Upper lobe of right lung (tissue), 1 donor: ENCODE measurements at regions not wholly inside any gene's neighbourhood (a gene's known extent, or its start where the extent isn't known, plus 50 kb on each side); places are given as distances from the start of the nearest gene placed in this dataset.

Source experiments
- ATAC-seq: fragments of 200-7000 bp; cut with Tn5 transposase; one replicate; pipeline ENCODE4 v1.9.1; 2020; ENCODE audit warnings: mild to moderate bottlenecking, moderate library complexity
- DNase-seq: peaks from one replicate; pipeline ENCODE4 v3.0.0-alpha.2; 2020
- H3K27ac ChIP-seq: fragments of 200-600 bp; one replicate; pipeline ENCODE4 v1.8.0; 2022
- H3K27me3 ChIP-seq: fragments of 200-600 bp; one replicate; pipeline ENCODE4 v1.8.0; 2022; ENCODE audit warnings: mild to moderate bottlenecking
- H3K36me3 ChIP-seq: fragments of 200-600 bp; one replicate; pipeline ENCODE4 v1.8.0; 2022
- H3K4me1 ChIP-seq: fragments of 200-600 bp; one replicate; pipeline ENCODE4 v1.8.0; 2022
- H3K4me3 ChIP-seq: fragments of 200-600 bp; one replicate; pipeline ENCODE4 v1.8.0; 2022; ENCODE audit warnings: mild to moderate bottlenecking
- H3K9me3 ChIP-seq: fragments of 200-600 bp; one replicate; pipeline ENCODE4 v1.8.0; 2022
- intact Hi-C: fragments of 100-400 bp; cut with DNase I; formaldehyde crosslinking; loops from one replicate; pipeline ENCODE4 v1.11.0; 2022
- TF ChIP-seq, protein P1 (sequence below): fragments of 200-600 bp; IDR thresholded peaks from one replicate; pipeline ENCODE4 v1.8.0; 2022; ENCODE audit warnings: antibody characterized with exemption
- donor health status: DM: no; HTN: yes; CAD: no; lungs with severe emphysema.

DNA sequence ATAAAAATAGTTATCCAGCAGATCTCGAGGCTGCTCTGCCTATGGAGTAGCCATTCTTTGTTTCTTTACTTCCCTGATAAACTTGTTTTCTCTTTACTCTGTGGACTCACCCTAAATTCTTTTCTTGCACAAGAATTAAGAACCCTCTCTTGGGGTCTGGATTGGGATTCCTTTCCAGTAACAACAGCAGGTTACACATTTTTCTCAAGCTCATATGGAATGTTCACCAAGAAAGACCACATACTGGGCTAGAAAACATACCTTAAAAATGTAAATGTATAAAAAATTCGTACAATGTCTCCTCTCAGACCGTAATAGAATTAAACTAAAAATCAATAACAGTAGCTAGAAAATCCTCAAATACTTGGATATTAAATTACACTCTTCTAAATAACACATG is 299.2 kb downstream of the CNTN3 start:
- Histone ChIP-seq H3K27ac (no peak overlapping the region), H3K36me3 (no peaks in the 10 kb centered on the region), H3K4me3 (no peak overlapping the region), H3K27me3 (no peaks in the 10 kb centered on the region), H3K4me1 (no peaks in the 10 kb centered on the region), H3K9me3 (no peaks in the 10 kb centered on the region)
- TF ChIP-seq, protein P1, sequence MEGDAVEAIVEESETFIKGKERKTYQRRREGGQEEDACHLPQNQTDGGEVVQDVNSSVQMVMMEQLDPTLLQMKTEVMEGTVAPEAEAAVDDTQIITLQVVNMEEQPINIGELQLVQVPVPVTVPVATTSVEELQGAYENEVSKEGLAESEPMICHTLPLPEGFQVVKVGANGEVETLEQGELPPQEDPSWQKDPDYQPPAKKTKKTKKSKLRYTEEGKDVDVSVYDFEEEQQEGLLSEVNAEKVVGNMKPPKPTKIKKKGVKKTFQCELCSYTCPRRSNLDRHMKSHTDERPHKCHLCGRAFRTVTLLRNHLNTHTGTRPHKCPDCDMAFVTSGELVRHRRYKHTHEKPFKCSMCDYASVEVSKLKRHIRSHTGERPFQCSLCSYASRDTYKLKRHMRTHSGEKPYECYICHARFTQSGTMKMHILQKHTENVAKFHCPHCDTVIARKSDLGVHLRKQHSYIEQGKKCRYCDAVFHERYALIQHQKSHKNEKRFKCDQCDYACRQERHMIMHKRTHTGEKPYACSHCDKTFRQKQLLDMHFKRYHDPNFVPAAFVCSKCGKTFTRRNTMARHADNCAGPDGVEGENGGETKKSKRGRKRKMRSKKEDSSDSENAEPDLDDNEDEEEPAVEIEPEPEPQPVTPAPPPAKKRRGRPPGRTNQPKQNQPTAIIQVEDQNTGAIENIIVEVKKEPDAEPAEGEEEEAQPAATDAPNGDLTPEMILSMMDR: no peak
- ATAC-seq (no peak), DNase-seq (no peak)
- intact Hi-C loops: no loop called here

DNA sequence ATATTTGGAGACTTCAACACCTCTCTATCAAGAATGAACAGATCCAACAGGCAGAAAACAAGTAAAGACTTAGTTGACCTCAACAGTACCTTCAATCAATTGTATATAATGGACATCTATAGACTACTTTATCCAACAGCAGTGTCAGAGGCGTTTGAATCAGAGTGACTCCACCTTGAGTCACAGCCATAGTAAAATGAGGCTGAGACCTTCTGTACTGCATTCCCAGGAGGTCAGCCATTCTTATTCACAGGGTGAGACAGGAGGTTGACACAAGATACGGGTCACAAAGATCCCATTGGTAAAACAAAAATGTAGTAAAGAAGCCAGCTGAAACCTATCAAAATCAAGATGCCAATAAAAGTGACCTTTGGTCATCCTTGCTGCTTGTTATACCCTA is 299.8 kb downstream of the CNTN3 start:
- intact Hi-C loops: no loop called here

DNA sequence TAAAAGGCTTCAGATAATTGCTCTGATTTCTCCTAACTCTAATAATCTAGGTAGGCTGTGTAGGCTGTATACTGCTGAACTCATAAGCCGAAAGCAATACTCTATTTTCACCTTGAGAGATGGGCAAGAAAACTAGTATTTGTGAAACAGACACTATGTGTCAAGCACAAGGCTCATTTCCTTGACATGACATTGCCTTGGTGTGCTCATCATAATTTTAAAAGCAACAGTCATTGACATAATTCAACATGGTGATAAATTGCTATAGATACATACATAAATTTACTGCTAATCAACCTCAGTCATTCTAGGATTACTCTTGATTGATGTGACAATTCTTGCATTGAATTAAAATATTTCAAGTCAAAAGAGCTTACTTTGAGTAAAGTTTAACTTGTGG is 304.7 kb downstream of the CNTN3 start:
- ATAC-seq (no peak), DNase-seq (no peak)
- Histone ChIP-seq H3K27me3 (no peaks in the 10 kb centered on the region), H3K36me3 (no peaks in the 10 kb centered on the region), H3K9me3 (no peaks in the 10 kb centered on the region), H3K4me1 (no peaks in the 10 kb centered on the region), H3K27ac (no peak overlapping the region), H3K4me3 (no peak overlapping the region)
- TF ChIP-seq, protein P1: no peak
- intact Hi-C loops: no loop called here

More for the DNA sequence above, 299.8 kb downstream of the CNTN3 start:
- H3K27me3 ChIP-seq: no peaks in the 10 kb centered on the region
- no peaks in the 10 kb centered on the region for H3K4me1 ChIP-seq
- H3K9me3 ChIP-seq: no peaks in the 10 kb centered on the region
- ATAC-seq: no peak
- H3K36me3 ChIP-seq: no peaks in the 10 kb centered on the region
- TF ChIP-seq, protein P1: no peak
- no peak for DNase-seq
- no peak overlapping the region for H3K27ac ChIP-seq
- no peak overlapping the region for H3K4me3 ChIP-seq

DNA sequence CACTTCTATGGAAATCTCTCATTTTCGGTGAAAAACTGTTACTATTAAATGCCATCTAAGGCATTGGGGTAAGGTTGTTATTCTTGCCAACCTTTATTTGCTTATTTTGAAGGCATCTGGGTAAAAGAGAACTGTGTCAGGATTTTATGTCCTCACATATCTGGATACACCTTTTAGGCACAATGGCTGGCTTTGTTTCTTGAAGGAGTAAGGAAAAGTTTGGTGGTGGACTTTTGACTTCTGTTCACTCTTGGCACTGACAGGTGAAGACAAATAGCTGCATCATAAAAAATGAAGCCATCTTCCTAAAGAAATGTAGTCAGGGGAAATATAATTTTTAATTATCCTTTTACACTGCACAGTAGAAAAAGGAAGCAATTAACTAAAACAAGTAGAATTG is 310.0 kb downstream of the CNTN3 start:
- ATAC-seq: no peak
- intact Hi-C loops: no loop called here
- no peaks in the 10 kb centered on the region for H3K36me3 ChIP-seq
- H3K27me3 ChIP-seq: no peaks in the 10 kb centered on the region
- H3K27ac ChIP-seq: no peak overlapping the region
- no peak overlapping the region for H3K4me3 ChIP-seq
- TF ChIP-seq, protein P1: no peak
- H3K4me1 ChIP-seq: no peaks in the 10 kb centered on the region
- no peaks in the 10 kb centered on the region for H3K9me3 ChIP-seq
- DNase-seq: no peak

DNA sequence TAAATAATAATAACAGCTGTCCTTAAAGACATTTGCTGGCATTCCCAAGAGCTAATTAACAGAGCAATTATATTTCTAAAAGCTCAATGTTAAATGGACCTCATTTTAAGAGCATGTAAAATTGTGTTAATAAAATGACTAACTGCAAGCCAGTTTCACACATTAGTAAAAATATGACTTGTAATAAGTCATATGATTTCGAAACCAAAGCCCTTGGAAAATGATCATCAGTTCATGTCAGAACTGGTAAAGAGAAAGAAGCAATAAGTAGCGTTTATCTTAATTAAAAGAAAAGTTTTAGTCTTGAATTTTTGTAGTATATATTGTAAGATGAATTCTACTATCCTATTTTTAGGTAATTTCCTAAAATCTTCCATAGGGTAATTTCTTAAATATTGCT is 310.7 kb downstream of the CNTN3 start:
- Histone ChIP-seq H3K9me3 (no peaks in the 10 kb centered on the region), H3K4me1 (no peaks in the 10 kb centered on the region), H3K27ac (no peak overlapping the region), H3K4me3 (no peak overlapping the region), H3K27me3 (no peaks in the 10 kb centered on the region), H3K36me3 (no peaks in the 10 kb centered on the region)
- intact Hi-C loops: no loop called here
- ATAC-seq (no peak), DNase-seq (no peak)
- TF ChIP-seq, protein P1: no peak

DNA sequence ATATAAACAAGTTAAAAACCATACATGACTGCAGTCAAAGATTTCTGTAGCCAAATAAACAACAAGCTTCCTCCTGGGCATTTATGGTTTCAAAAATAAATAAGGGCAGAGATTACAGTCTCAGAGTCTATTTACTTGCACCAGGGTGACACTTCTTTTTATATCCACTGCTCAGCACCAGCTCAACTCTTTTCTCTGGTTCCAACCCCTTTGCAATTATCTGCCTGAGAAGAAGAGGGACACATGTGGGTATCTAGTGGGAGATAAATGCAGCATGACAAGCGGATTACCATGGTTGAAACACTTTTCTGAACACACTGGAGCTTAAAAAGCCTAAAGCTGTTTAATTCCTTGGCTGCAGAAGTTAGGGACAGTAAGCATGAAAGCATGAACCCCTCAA is 311.5 kb downstream of the CNTN3 start:
- Histone ChIP-seq H3K4me1 (no peaks in the 10 kb centered on the region), H3K9me3 (no peaks in the 10 kb centered on the region), H3K4me3 (no peak overlapping the region), H3K36me3 (no peaks in the 10 kb centered on the region), H3K27me3 (no peaks in the 10 kb centered on the region), H3K27ac (no peak overlapping the region)
- TF ChIP-seq, protein P1: no peak
- no peak for ATAC-seq
- no peak for DNase-seq
- intact Hi-C loops: no loop called here
